HCT116 (cell line): ENCODE measurements at regions not wholly inside any gene's neighbourhood (a gene's known extent, or its start where the extent isn't known, plus 50 kb on each side); places are given as distances from the start of the nearest gene placed in this dataset.
"Not testable (repeated sequence)": the region's sequence is repeated elsewhere in the genome, so short reads cannot be mapped to it uniquely, and the experiment has no call there.

Source experiments
- CTCF ChIP-seq, 3 experiments: fragments of 200-600 bp in 1 of 3; sonication (generic) in 1 of 3; IDR thresholded peaks in 2 of 3; conservative IDR thresholded peaks in 1 of 3; 2 replicates each; pipeline ENCODE4 v1.5.1; 2012 to 2017; ENCODE audit warnings: low read depth in 2 of 3, low read length in 2 of 3, antibody characterized with exemption in 1 of 3, borderline replicate concordance in 1 of 3, control low read depth in 1 of 3, mild to moderate bottlenecking in 1 of 3, mixed read lengths in 1 of 3, mixed run types in 1 of 3, moderate library complexity in 1 of 3; ENCODE audit not compliant: insufficient read depth in 1 of 3
- POLR2A ChIP-seq: IDR thresholded peaks from 2 replicates; pipeline ENCODE4 v1.7.0; 2011; ENCODE audit warnings: borderline replicate concordance; ENCODE audit not compliant: insufficient read depth, insufficient read length; ENCODE audit errors: extremely low read depth
- SP1 ChIP-seq: IDR thresholded peaks from 2 replicates; pipeline ENCODE4 v1.6.1; 2012; ENCODE audit warnings: low read depth

GRCh38 chr10:48071228-48071627, 71.6 kb upstream of the FAM25C start:
- TF ChIP-seq SP1; POLR2A; CTCF (IDR thresholded peaks at IDR 0.05 in 2 of 3, conservative IDR thresholded peaks at IDR 0.05 in 1 of 3; ENCODE audit: borderline replicate concordance in 1 of 3, insufficient read depth in 1 of 3, low read depth in 2 of 3, low read length in 2 of 3): not testable (repeated sequence)
